ENCODE measurements at regions not wholly inside any gene's neighbourhood (a gene's known extent, or its start where the extent isn't known, plus 50 kb on each side); places are given as distances from the start of the nearest gene placed in this dataset.
"Not testable (repeated sequence)": the region's sequence is repeated elsewhere in the genome, so short reads cannot be mapped to it uniquely, and the experiment has no call there.

DNA sequence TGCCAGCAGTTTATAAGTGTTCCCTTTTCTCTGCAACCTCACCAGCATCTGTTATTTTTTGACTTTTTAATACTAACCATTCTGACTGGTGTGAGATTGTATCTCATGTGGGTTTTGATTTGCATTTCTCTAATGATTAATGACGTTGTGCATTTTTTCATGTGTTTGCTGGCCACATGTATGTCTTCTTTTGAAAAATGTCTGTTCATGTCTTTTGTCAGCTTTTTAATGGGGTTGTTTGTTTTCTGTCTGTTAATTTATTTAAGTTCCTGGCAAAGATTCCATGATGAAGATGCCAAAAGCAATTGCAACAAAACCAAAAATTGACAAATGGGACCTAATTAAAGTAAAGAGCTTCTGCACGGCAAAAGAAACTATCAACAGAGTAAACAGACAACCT is 137.2 kb upstream of the JCAD start:
- DNase-seq = not testable (repeated sequence)

DNA sequence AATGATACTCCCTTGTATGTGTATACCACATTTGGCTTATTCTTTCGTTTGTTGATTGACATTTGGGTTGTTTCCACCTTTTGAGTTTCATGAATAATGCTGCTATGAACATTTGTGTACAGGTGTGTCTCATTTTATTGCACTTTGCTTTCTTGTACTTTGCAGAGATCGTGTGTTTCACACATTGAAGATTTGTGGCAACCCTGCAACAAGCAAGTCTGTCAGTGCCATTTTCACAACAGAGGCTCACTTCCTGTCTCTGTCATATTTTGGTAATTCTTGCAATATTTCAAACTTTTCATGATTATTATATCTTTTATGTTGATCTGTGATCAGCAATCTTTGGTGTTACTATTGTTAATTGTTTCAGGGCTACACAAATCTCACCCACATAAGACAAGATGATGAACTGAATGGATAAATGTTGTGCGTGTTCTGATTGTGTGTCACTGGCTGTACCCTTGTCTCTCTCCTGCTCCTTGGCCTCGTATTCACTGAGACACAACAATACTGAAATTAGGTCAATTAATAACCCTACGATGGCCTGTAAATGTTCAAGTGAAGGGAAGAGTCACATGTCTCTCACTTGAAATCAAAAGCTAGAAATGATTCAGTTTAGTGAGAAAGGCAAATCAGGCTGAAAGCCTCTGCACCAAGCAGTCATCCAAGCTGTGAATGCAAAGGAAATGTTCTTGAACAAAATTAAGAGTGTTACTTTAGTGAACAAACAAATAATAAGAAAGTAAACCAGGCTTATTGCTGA is 133.6 kb upstream of the JCAD start:
- no peak for DNase-seq

DNA sequence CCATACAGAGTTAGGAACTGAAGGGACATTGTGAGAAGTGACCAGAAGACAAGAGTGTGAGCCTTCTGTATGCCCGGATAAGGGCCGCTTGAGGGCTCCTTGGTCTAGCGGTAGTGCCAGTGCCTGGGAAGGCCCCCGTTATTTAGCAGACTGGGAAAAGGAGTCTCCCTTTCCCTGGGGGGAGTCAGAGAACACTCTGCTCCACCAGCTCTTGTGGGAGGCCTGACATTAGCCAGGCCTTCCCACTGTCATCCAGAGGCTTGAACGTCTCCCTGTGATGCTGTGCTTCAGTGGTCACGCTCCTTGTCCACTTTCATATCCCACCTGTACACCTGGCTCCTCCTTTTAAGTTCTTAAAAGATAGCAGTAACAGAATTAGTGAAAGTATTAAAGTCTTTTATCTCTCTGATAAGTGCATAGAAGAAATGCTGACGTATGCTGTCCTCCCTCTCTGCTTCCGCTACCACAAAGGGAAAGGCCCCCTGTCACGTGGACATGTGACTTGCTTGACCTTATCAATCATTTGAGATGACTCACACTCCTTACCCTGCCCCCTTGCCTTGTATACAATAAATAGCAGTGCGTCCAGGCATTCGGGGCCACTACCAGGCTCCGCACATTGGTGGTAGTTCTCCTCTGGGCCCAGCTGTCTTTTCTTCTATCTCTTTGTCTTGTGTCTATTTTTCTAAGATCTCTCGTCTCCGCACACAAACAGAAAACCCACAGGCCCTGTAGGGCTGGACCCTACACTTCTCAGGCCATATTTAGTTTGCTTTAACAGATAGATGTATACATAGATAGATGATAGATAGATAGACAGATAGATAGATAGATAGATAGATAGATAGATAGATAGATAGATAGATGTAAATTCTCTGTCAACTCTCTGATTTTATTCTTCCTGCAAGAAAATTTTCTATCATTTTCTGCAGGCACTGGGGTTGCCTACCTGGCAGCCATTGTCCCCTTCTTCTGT is 131.5 kb upstream of the JCAD start:
- DNase-seq = no peak

DNA sequence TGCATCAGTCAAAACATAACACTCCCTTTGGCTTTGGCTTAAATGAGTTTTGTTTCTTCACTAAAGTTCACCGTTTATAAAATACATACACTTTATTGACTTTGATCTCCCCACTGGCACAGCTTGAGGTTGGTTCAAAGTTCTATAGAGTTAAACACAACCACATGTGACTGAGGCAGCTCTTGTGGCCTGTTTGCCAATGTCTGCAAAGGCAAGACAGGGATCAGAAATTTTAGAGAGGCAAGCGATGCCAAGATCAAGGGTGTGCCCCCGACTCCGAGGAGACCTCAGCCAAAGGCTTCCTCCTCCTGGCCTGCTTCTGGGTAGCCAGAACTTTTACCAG is 129.8 kb upstream of the JCAD start:
- no peak for DNase-seq

DNA sequence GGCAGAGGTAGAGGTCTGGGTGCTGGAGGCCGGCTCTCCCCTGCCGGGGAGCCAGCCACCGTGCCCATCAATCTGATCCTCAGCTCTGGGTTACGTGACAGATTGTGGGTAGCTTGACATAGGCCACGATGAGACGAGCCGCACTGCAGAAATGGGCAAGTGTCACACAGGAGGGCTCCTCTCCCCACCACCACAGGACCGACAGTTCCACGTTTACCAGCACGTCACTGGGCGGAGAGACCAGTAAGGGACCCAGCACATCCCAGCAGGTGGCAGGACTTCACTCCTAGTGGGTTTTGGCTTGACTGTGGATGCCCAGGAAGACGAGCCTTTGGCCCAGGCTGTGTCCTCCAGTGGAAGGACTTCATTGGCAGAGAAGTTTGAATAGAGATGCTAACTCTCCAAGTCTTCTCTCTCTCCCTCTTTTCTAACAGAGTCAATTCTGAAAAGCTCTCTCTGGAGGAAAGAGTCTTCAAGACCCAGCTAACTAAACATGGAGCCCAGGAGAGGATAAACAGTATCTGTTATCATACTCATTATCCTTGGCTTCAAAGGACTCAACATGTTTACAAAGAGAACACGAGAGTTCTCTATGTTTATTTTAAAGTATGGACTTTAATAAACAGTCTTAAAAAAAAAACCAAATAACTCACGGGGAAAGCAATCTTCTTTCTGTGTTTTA is 129.3 kb upstream of the JCAD start:
- no peak for DNase-seq

DNA sequence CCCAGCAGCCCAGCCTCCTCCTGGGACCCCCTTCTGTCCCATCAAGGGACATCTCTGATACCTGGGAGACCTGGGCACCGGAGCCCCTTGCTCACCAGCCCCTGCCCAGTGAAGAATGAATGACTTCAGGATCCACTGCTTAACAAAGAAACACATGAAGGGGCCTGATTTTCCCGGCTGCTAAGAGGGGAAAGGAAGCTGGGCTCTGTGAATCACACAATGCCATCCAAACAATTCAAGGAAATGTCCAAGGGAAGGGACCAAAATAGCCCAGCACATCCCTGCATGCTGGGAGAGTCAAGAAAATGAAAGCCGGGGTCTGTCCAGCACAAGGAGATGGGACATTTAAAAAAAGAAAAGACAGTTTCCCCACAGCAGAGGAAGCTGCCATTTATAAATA is 128.7 kb upstream of the JCAD start:
- DNase-seq = no peak

DNA sequence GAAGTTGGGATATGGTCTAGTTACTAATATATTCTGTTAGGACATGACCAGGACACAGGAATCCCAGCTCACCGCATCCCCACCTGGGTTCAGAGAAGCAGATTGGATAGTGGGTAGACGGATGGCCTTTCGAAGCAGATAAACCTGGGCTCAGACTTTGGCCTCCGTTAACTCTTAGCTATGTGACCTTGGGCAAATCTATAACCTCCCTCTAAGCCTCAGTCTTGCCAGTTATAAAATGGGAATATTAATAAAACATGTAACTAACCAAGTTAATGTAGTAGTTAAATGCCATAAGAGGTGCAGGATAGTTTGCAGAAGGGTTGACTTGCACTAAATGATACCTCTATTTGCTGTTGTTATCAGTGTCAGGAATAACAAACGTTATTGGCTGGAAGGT is 127.6 kb upstream of the JCAD start:
- no peak for DNase-seq

DNA sequence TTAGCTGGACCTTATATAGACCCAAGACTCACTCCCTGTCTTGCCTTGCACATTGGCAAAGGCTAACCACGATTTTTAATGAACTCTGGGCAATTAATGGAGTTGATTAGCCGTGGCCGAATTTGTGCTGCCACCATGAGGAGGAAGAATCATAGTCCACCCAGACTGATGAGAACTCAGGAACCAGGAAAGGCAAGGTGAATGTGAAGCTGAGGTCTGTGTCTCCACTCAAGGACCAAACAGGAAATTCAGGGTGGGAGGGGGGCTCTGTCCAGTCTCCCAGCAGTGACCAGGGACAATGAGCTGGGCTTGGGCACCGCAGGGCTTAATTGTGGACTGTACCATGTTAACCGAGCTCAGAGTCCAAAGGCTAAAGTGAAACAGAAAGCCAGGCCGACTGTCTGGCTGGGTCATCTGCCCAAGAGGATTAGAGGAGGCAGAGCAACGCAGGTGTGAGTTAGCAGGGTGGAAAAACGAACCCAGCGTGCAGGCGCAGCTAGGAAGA is 127.0 kb upstream of the JCAD start:
- DNase-seq = no peak

DNA sequence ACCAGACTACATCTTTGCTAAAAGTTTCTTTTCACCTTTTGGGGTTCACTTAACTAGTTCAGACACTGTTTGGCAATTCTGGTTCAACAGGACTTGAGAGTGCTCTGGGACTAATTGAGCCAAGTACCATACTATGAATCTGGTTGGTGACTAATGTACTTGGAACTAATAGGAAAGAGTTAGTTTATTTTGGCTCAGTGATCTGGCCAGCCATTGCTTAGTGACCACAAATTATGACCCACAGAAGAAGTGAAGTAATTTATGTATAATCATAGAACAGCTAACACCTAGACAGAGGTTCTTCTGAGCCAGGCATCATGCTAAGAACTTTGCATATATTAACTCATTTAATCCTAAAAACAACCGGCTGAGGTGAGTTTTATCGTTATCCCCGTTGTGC is 126.5 kb upstream of the JCAD start:
- no peak for DNase-seq

DNA sequence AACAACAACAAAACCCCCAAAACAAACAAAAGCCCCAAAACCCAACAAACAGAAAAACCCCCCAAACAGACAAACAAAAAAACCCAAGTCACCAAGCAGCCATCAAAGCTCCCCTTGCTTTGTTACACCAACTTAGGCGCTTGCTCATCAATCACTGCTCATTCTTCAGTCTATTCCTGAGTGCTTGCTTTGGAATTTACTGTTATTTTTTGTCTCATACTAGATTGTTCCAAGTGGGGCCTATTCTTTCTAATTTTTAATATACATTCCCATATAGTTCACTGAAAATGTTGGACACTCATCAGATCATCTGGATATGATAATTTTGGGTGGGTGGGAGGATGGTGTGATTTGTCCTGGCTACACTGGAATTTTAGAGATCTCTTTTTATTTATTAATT is 126.0 kb upstream of the JCAD start:
- no peak for DNase-seq

DNA sequence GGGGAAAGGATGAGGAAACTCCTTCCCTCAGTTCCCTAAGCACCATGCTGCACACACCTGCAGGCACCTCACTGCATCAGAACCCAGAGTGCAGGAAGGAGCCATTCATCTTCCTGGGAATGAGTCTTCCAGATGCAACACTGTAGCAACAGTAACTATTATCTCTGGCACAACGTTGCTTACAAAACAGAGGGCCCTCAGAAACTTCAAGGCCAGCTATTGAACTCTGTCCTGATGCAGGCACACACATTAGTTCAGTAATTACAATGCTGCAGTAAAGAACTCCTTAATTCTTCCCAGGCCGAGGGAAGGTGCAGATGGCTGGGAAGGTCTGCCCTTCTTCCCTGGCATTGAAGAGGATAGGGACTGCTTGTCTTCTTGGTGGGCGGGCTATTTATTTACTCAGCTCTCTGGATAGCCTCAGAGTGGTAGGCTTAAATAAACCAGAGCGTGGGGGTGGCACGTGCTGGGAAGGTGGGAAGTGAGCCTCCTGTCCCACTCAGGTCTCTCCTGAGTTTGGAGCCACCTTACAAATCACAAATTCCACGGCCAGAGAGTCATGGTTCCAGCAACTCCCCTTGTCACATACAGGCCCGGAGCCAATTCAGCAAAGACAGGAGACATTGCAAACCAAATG is 125.1 kb upstream of the JCAD start:
- DNase-seq = no peak

DNA sequence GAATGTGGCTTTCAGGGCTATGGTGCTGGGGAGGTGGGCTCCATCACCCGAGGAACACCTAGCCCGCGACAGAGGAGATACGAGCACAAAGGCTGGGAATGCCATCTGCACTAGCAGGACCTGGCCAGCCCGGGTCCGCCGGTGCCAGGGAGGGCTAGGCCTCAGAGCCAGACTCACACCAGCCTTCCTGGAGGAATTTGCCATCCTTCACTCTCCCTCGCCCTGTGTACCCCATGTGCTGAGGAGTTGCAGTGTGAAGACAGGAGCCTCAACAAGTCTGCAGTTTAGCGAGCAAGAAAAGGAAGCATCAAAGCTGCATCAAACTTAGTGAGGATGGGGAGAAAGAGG is 123.6 kb upstream of the JCAD start:
- no peak for DNase-seq

DNA sequence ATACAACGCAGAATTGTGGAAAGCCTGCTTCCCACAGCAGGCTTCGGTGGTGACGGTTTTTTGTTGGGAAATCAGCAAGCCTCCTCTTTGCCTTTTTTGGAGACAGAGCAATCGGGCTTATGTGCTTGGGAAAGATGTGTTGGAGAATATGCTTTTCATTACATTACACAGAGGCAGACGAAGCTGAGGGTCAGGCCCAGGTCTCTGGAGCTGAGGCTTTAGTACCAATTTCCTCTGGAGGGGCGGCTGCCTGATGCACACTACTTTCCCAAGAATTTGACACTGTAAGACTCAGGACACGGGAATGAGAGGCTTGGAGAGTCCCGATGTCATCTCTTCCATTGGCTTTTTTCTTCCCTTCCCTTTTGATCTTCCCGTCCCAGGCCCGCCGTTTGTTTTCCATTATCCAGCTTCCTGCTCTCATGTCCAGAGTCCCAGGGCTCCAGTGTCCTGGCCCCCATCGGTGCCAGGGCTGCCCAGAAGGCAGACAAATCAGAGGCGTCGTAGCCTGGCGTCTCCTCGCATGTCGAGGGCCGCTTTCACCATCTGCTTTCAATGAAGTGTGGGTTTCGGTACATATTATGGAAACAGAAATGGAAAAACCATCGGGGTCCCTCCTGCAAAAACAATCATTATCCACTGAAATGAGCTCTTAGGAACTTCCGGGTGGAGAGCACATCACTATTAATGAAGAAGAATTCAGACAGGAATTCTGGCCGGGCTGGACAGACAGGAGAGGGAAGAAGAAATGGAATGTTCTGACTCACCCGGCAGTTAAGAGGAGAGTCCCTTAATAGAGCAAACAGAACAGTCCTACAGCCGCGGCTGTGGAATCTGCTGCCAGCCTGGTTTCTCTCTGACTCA is 123.0 kb upstream of the JCAD start:
- no peak for DNase-seq

DNA sequence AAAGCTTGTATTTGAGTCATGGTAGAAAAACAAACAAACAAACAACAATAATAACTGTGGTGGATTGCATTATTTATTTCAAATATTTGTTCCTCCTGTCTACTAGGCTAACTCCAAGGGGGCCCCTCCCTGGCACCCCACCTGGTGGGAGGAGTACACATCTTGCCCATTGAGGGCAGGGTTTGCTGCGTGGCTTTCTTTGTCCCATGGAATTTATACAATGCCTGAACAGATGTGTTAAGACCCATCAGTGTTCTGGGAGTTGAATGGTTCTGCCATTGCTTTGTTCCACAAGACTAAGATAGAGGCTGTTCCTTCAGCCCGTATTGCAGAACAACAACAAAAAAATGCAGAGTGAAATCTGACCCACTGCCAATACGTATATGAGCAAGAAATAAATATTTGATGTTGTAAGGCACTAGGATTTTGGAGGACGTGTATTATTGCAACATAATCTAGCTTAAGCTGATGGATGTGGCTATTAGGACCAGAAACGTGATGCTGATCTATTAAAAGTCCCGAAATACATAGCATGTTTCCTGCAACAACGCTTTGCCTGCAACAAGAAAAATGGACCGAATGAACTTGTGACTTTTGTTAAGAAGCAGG is 119.1 kb upstream of the JCAD start:
- no peak for DNase-seq

DNA sequence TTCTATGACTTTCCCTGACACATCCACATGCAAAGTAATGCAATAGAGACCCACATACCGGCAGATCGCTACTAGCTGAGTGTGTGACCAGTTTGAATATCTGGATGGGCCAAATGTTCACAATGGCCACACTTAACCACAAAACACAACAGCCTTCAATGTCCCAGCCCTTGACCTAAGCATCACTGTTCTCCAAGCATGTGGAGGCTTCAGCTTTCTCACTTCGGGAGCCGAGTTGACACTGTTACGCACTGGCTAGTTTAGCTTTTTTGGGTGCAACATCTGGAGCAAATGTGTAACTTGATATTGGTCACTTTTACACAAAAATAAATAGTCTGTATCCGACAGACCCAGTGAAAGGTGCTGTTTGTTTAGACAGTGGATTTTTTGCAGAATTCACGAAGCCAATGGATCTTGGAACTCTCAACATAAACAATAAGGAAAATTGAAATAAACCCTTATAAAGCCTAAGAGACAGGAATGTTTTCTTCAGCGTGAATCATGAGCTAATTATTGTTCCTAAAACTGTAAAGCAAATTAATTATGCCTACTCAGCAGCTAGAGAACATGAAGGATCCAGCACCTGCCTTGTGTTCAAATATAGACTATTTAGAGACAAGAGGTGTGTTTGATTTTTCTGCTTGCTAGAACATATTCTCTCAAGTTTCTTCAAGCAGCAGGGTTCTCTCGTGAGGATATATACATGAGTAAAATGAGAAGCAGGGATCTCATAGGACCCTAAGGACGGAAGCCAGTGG is 117.6 kb upstream of the JCAD start:
- DNase-seq = no peak

DNA sequence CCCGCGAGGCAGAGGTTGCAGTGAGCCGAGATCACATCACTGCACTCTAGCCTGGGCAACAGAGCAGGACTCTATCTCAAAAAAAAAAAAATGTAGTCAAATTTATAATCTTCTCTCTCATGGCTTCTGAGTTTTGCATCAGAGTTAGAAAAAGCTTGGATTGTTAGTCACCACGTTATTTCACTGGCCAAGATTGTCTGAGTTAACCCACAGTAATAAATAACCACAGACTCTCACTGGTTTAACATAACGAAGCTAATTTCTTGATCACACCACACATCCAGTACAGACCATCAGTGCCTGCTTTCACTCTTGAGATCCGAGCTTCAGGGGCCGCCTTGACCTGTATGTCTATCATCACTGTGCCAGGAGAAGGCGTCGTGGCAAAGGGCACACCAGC is 116.8 kb upstream of the JCAD start:
- no peak for DNase-seq

DNA sequence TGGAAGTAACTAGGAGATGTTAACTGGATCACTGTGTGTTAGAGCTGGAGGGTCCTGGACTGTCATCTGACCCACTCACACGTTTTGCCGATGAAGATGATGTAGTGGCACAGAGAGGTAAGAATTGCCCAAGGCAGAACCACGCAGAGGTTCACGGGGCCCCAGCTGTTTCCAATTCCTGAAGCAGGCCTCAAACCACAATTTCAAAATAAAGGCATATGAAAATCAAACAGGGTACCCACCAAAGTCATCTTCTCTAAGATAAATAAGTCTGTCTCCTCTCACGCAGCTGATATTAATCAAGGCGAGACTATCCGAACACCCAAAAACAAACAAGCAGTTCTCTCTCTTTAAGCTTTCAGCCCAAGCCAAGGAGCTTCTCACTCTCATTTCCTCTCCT is 113.3 kb upstream of the JCAD start:
- no peak for DNase-seq

DNA sequence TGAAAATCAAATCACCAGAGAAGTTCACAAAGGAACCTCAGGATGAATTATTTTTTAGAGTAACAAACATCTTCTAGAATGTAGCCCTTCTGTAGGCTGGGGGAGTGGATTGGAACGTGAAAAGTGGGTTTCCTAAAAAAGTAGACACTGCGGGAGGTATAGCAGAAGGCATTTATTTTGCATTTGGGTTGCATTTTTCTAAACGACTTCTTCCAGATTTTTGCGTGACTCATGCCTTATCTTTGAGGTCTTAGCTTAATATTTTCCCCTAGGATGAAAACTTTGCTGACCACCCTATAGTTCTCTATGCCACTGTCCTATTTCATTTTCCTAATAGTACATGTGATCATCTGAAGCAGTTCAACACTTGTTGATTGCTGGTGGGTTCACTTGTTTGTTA is 112.7 kb upstream of the JCAD start:
- DNase-seq = no peak

DNA sequence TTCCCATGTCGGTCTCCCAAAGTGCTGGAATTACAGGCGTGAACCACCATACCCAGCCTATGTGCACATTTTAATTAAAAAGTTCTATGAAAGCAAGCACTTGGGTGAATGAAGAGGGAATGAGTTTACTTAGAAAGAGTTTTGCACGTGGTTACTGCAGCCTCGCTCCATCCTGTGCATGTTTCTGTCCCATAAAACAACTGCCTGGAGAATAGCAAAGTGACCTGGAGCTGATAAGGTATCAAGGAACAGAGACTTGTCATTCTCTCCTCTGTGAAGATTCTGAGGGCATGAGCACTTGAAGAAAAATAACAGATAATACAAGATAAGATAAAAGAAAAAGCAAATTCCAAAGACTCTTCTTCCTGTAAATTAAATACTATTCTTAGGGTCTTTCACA is 112.2 kb upstream of the JCAD start:
- no peak for DNase-seq

DNA sequence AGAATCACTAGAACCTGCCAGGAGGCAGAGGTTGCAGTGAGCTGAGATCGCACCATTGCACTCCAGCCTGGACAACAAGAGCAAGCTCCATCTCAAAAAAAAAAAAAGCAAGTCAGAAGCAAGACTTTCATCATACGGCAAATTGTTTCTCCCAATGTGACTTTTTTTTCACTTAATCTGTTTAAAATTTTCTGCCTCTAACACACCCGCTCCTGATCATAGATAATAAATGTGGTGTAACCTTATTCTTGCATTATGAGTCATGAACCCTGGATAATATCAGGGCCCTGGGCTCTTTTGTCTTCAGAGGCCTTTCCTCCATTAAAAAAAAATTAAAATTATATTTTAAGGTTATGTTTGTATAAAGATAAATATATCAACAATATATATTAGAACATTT is 111.4 kb upstream of the JCAD start:
- DNase-seq = no peak

DNA sequence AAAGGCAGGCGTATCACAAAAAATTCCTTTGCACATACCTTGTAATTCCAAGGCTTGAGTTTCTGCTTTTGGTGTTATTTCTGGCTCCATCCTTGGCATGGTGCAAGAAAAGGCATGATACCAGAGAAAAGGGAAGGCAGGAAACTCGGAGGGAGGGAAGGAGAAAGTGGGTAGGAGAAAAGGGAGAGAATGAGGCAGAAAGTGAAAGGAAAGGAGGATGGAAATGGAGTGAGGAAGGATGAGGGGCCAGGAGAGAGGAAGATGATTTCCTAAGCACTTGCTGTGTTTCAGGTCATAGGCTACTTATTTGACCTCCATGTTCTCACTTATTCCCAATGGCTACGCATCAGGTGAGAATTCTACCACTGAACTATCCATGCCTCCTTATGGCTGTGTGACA is 110.8 kb upstream of the JCAD start:
- DNase-seq = no peak

Data from AML-193 (cell line).